MV-4-11 (cell line): ENCODE measurements at regions not wholly inside any gene's neighbourhood (a gene's known extent, or its start where the extent isn't known, plus 50 kb on each side); places are given as distances from the start of the nearest gene placed in this dataset.
"Not testable (repeated sequence)": the region's sequence is repeated elsewhere in the genome, so short reads cannot be mapped to it uniquely, and the experiment has no call there.

Source experiments
- DNase-seq: peaks from one replicate; lab custom pipeline; 2025; lab: John Stamatoyannopoulos, UW

GRCh38 chr11:112651386-112651785 is 309.8 kb upstream of the NCAM1 start:
- no peak for DNase-seq

- no peak for DNase-seq
Measured at GRCh38 chr11:112652786-112653390, 308.3 kb upstream of the NCAM1 start.

- DNase-seq, result no peak
Measured at GRCh38 chr11:112655371-112655770, 305.8 kb upstream of the NCAM1 start.

- no peak for DNase-seq
Measured at GRCh38 chr11:112656772-112657428, 304.3 kb upstream of the NCAM1 start.

- DNase-seq, result no peak
Measured at GRCh38 chr11:112658431-112658878, 302.8 kb upstream of the NCAM1 start.

GRCh38 chr11:112661146-112661545 is 300.1 kb upstream of the NCAM1 start:
- DNase-seq, result no peak

- no peak for DNase-seq
Measured at GRCh38 chr11:112661571-112661970, 299.6 kb upstream of the NCAM1 start.

- no peak for DNase-seq
Measured at GRCh38 chr11:112662554-112662953, 298.7 kb upstream of the NCAM1 start.

GRCh38 chr11:112663947-112664634 is 297.1 kb upstream of the NCAM1 start:
- no peak for DNase-seq

- no peak for DNase-seq
Measured at GRCh38 chr11:112665291-112665690, 295.9 kb upstream of the NCAM1 start.

- peak; percentile 1 for DNase-seq
Measured at GRCh38 chr11:112666253-112666652, 295.0 kb upstream of the NCAM1 start.

- no peak for DNase-seq
Measured at GRCh38 chr11:112670806-112671570, 290.2 kb upstream of the NCAM1 start.

GRCh38 chr11:112673401-112673800 is 287.8 kb upstream of the NCAM1 start:
- not testable (repeated sequence) for DNase-seq

- DNase-seq, result no peak
Measured at GRCh38 chr11:112685111-112685510, 276.1 kb upstream of the NCAM1 start.

- no peak for DNase-seq
Measured at GRCh38 chr11:112689851-112690250, 271.4 kb upstream of the NCAM1 start.

- DNase-seq, result no peak
Measured at GRCh38 chr11:112693781-112694180, 267.4 kb upstream of the NCAM1 start.

GRCh38 chr11:112694245-112694644 is 267.0 kb upstream of the NCAM1 start:
- DNase-seq, result no peak

- no peak for DNase-seq
Measured at GRCh38 chr11:112694813-112695212, 266.4 kb upstream of the NCAM1 start.

- DNase-seq, result no peak
Measured at GRCh38 chr11:112697391-112698178, 263.6 kb upstream of the NCAM1 start.

- DNase-seq, result no peak
Measured at GRCh38 chr11:112705148-112705547, 256.1 kb upstream of the NCAM1 start.

GRCh38 chr11:112706863-112707262 is 254.4 kb upstream of the NCAM1 start:
- DNase-seq, result no peak

- not testable (repeated sequence) for DNase-seq
Measured at GRCh38 chr11:112714340-112714739, 246.9 kb upstream of the NCAM1 start.
